ENCODE measurements at regions not wholly inside any gene's neighbourhood (a gene's known extent, or its start where the extent isn't known, plus 50 kb on each side); places are given as distances from the start of the nearest gene placed in this dataset.
"Not testable (repeated sequence)": the region's sequence is repeated elsewhere in the genome, so short reads cannot be mapped to it uniquely, and the experiment has no call there.

DNA sequence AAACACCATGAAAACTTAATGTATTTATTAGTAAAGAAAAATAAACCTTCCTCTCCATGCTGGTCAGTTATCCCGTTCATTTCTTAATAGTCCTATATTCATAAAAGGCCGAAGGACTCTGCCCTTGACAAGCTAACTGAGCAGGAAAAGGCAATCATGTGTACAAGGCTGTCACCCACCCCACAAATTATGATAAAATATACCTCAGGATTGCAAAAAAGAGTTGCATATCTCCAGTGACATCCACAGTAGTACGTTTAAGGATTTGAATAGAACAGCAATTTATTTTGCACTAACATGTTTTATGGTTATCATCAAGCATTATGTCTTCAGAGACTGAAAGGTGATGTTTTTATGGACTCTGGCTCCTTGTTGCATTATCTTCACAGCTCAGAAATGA, 157.6 kb downstream of the FOXB1 start:
- Histone ChIP-seq H3K9me3 (ENCODE audit: control insufficient read depth, low read length) (no peaks in the 10 kb centered on the region), H3K4me3 (ENCODE audit: insufficient read depth, low read depth, low read length, poor library complexity, severe bottlenecking) (no peak overlapping the region), H3K27ac (ENCODE audit: insufficient read depth, low read length, poor library complexity, severe bottlenecking) (no peak overlapping the region), H3K36me3 (ENCODE audit: control insufficient read depth, insufficient read depth, low read length) (no peaks in the 10 kb centered on the region), H3K27me3 (replicated peaks; ENCODE audit: control insufficient read depth, insufficient read depth, low read length, poor library complexity, severe bottlenecking) (no peaks in the 10 kb centered on the region), H3K4me1 (ENCODE audit: control insufficient read depth, insufficient read depth, low read length, poor library complexity, severe bottlenecking) (no peaks in the 10 kb centered on the region)
- no peak for DNase-seq

DNA sequence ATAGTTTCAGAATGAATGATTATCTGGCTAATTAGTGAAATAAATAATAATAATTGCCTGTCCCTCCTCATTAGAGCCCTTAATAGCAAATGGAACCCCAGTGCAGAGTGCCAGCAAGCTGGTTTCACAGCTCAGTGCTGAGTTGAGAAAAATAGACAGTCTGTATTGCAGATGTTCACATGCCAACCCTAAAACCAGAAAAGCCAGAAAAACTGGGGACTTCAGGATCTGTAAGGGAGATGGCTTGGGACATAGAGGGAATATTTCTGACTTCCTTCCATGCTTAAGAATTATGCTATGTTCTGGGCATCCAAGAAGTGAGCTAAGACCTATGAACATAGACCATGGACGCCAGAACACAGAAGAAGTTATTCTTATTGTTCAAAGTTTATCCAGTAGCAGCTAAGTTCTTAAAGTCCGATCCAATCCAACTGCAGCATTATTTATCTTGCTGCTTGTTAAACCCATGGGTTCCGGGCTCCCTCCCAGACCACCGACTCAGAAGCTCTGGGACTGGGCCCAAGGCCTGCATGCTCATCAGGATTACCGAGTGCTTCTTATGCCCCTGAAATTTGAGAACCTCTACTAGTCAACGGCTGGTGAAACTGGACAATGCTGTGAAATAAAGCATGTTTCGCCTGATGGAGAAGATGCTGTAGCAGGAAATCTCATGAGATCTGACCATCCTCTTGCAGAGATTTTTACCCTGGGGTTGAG, 158.3 kb downstream of the FOXB1 start:
- Histone ChIP-seq H3K9me3 (ENCODE audit: control insufficient read depth, low read length) (no peaks in the 10 kb centered on the region), H3K4me3 (ENCODE audit: insufficient read depth, low read depth, low read length, poor library complexity, severe bottlenecking) (no peak overlapping the region), H3K27ac (ENCODE audit: insufficient read depth, low read length, poor library complexity, severe bottlenecking) (no peak overlapping the region), H3K27me3 (replicated peaks; ENCODE audit: control insufficient read depth, insufficient read depth, low read length, poor library complexity, severe bottlenecking) (no peaks in the 10 kb centered on the region), H3K4me1 (ENCODE audit: control insufficient read depth, insufficient read depth, low read length, poor library complexity, severe bottlenecking) (no peaks in the 10 kb centered on the region), H3K36me3 (ENCODE audit: control insufficient read depth, insufficient read depth, low read length) (no peaks in the 10 kb centered on the region)
- DNase-seq = no peak

DNA sequence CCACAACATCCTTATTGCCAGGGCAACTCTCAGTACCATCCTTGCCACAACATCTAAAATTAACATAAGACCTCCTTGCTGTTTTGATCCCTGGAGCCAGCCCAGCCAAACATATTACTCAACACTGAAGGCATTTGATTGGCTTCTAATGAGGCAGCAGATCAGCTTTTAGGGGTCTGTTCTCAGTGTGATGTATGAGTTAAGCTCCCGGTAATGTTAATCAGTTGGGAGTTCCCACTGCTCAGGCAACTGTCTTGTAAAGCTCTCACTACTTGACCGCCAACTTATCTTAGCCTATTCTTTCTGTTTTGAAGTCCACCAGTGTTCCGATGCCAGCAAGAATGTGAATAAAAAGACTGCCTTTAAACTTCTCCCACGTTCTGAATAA, 158.9 kb downstream of the FOXB1 start:
- no peak overlapping the region for H3K27ac ChIP-seq (ENCODE audit: insufficient read depth, low read length, poor library complexity, severe bottlenecking)
- no peak for DNase-seq
- H3K4me1 ChIP-seq (ENCODE audit: control insufficient read depth, insufficient read depth, low read length, poor library complexity, severe bottlenecking) = no peaks in the 10 kb centered on the region
- H3K27me3 ChIP-seq (replicated peaks; ENCODE audit: control insufficient read depth, insufficient read depth, low read length, poor library complexity, severe bottlenecking) = no peaks in the 10 kb centered on the region
- no peaks in the 10 kb centered on the region for H3K9me3 ChIP-seq (ENCODE audit: control insufficient read depth, low read length)
- no peaks in the 10 kb centered on the region for H3K36me3 ChIP-seq (ENCODE audit: control insufficient read depth, insufficient read depth, low read length)
- H3K4me3 ChIP-seq (ENCODE audit: insufficient read depth, low read depth, low read length, poor library complexity, severe bottlenecking) = no peak overlapping the region

DNA sequence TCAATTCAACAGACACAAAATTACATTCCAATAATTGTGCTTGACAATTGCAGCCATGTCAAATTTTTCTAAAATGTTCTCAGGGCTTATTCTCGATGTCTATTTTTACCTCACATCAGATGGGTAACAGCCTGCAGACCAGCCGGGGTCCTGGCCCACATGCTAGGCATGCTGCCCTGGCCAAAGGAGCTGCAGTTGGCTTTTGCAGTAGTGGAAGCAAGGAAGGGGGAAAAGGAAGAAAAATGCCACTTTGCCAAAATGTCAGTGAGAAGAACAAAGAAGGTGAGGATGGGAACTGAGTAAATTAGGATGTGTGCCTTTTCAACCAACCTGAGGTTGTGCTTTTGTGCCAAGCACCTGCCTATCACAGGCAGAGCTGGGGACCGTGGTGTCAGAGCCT, 161.0 kb downstream of the FOXB1 start:
- Histone ChIP-seq H3K27me3 (replicated peaks; ENCODE audit: control insufficient read depth, insufficient read depth, low read length, poor library complexity, severe bottlenecking) (no peaks in the 10 kb centered on the region), H3K4me1 (ENCODE audit: control insufficient read depth, insufficient read depth, low read length, poor library complexity, severe bottlenecking) (no peaks in the 10 kb centered on the region), H3K4me3 (ENCODE audit: insufficient read depth, low read depth, low read length, poor library complexity, severe bottlenecking) (no peak overlapping the region), H3K27ac (ENCODE audit: insufficient read depth, low read length, poor library complexity, severe bottlenecking) (no peak overlapping the region), H3K9me3 (ENCODE audit: control insufficient read depth, low read length) (no peaks in the 10 kb centered on the region), H3K36me3 (ENCODE audit: control insufficient read depth, insufficient read depth, low read length) (no peaks in the 10 kb centered on the region)
- DNase-seq = no peak

DNA sequence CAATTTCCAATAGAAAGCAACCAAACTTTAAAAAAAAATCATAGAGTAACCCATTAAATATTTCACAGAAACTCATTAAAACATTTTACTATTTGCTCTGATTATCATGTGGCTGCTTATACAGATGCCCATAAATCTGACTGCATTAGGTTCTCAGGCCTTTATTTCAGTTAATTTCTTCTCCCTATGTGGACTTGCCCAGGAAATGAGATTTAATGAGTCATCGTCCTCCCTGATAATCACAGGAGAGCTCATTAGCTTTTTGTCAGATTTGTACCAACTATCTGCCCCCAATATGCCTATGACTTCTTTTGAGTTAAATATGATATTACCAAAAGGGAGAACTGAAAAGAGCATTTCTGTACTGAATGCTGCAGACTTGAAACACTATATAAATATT, 168.0 kb downstream of the FOXB1 start:
- H3K4me3 ChIP-seq (ENCODE audit: insufficient read depth, low read depth, low read length, poor library complexity, severe bottlenecking) = no peak overlapping the region

DNA sequence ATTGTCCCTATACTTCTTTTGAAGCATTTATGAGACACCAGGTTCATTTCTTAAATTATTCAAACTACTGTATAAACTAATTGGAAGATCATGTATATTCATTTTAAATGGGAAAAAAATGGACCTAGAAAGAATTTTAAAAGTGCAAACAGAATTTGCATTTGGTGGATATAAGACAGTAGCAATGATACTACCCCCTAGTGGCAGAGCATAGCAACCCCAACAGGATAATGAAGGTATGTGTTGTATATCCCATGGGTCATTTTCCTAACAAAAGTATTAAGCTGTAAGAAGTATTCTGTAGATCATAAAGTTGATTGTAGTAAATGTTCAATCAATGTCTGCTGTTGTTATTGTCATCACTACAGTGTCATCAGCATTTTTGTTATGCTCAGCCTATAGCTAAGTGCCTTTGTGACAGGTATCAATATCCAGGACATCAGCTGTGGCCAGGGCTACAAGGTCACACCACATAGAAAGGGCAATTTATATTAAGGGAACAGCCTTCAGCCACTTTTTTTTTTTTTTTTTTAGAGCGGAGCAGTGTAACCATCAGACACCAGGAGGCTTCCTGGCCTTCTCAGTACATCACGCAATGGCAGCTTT, 175.8 kb downstream of the FOXB1 start:
- Histone ChIP-seq H3K27ac (ENCODE audit: insufficient read depth, low read length, poor library complexity, severe bottlenecking) (no peak overlapping the region), H3K36me3 (ENCODE audit: control insufficient read depth, insufficient read depth, low read length) (no peaks in the 10 kb centered on the region), H3K4me3 (ENCODE audit: insufficient read depth, low read depth, low read length, poor library complexity, severe bottlenecking) (no peak overlapping the region), H3K9me3 (ENCODE audit: control insufficient read depth, low read length) (no peaks in the 10 kb centered on the region), H3K27me3 (replicated peaks; ENCODE audit: control insufficient read depth, insufficient read depth, low read length, poor library complexity, severe bottlenecking) (no peaks in the 10 kb centered on the region), H3K4me1 (ENCODE audit: control insufficient read depth, insufficient read depth, low read length, poor library complexity, severe bottlenecking) (no peaks in the 10 kb centered on the region)
- peak in 1 of 3 donors; percentile 20 for DNase-seq

More for the DNA sequence above, 168.0 kb downstream of the FOXB1 start:
- no peaks in the 10 kb centered on the region for H3K9me3 ChIP-seq (ENCODE audit: control insufficient read depth, low read length)
- DNase-seq = no peak
- H3K27ac ChIP-seq (ENCODE audit: insufficient read depth, low read length, poor library complexity, severe bottlenecking) = no peak overlapping the region
- no peaks in the 10 kb centered on the region for H3K36me3 ChIP-seq (ENCODE audit: control insufficient read depth, insufficient read depth, low read length)
- no peaks in the 10 kb centered on the region for H3K27me3 ChIP-seq (replicated peaks; ENCODE audit: control insufficient read depth, insufficient read depth, low read length, poor library complexity, severe bottlenecking)
- H3K4me1 ChIP-seq (ENCODE audit: control insufficient read depth, insufficient read depth, low read length, poor library complexity, severe bottlenecking) = no peaks in the 10 kb centered on the region

DNA sequence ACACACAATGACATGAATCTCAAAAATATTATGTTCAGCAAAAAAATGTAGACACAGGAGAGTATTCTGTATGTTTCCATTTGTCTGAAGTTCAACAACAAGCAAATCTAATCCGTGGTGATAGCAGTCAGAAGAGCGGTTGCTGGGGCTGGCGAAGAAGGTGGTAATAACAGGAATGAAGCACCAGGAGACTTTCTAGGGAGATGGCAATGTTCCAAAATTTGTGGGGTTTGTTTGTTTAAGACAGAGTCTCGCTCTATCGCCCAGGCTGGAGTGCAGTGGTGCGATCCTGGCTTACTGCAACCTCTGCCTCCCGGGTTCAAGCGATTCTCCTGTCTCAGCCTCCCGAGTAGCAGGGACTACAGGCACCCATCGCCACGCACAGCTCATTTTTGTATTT, 177.8 kb downstream of the FOXB1 start:
- not testable (repeated sequence) for H3K27ac ChIP-seq (ENCODE audit: insufficient read depth, low read length, poor library complexity, severe bottlenecking); H3K27me3 ChIP-seq (replicated peaks; ENCODE audit: control insufficient read depth, insufficient read depth, low read length, poor library complexity, severe bottlenecking); H3K9me3 ChIP-seq (ENCODE audit: control insufficient read depth, low read length); H3K36me3 ChIP-seq (ENCODE audit: control insufficient read depth, insufficient read depth, low read length); H3K4me3 ChIP-seq (ENCODE audit: insufficient read depth, low read depth, low read length, poor library complexity, severe bottlenecking); DNase-seq; H3K4me1 ChIP-seq (ENCODE audit: control insufficient read depth, insufficient read depth, low read length, poor library complexity, severe bottlenecking)

DNA sequence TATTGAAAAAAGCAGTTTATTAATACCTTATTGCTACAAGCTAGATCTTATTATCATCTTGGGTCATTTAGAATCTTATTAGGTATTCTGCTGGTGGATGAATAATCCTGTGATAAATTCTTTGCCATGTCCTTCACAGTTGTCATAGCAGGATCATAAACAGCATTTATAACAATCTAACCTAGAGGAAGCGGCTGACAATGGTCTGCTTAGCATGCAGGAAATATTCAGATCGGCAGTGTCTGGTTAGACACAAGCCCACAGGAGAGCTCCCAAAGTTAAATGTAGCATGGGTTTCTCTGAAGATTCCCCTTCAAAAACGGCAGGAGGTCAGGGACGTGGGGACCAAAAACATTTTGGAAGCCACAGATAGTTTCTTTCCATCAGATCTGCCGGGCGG, 179.3 kb downstream of the FOXB1 start:
- Histone ChIP-seq H3K4me3 (ENCODE audit: insufficient read depth, low read depth, low read length, poor library complexity, severe bottlenecking) (no peak overlapping the region), H3K36me3 (ENCODE audit: control insufficient read depth, insufficient read depth, low read length) (no peaks in the 10 kb centered on the region), H3K27me3 (replicated peaks; ENCODE audit: control insufficient read depth, insufficient read depth, low read length, poor library complexity, severe bottlenecking) (no peaks in the 10 kb centered on the region), H3K27ac (ENCODE audit: insufficient read depth, low read length, poor library complexity, severe bottlenecking) (no peak overlapping the region), H3K4me1 (ENCODE audit: control insufficient read depth, insufficient read depth, low read length, poor library complexity, severe bottlenecking) (no peaks in the 10 kb centered on the region), H3K9me3 (ENCODE audit: control insufficient read depth, low read length) (no peaks in the 10 kb centered on the region)
- DNase-seq = no peak

DNA sequence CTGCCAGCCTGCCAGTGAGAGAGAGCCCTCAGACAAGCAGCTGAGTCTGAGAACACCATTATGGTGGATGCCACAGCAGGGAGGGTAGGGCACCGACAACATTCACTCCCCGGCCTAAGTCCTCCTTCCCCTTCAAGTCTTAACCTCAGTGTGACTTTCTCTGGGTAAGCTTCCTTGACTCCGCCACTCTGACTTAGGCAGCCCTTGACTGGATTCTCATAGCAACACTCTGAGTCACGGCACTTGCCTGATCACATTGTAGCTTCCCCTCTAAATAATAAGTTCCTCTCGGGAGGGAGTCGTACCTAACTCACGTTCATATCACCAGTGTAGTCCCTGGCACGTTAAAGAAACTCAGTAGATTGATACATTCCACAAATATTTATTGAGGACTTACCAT, 180.5 kb downstream of the FOXB1 start:
- no peaks in the 10 kb centered on the region for H3K36me3 ChIP-seq (ENCODE audit: control insufficient read depth, insufficient read depth, low read length)
- DNase-seq = no peak
- H3K4me1 ChIP-seq (ENCODE audit: control insufficient read depth, insufficient read depth, low read length, poor library complexity, severe bottlenecking) = no peaks in the 10 kb centered on the region
- H3K27me3 ChIP-seq (replicated peaks; ENCODE audit: control insufficient read depth, insufficient read depth, low read length, poor library complexity, severe bottlenecking) = peaks cover 2% of the 10 kb centered on the region
- H3K9me3 ChIP-seq (ENCODE audit: control insufficient read depth, low read length) = no peaks in the 10 kb centered on the region
- H3K27ac ChIP-seq (ENCODE audit: insufficient read depth, low read length, poor library complexity, severe bottlenecking) = no peak overlapping the region
- no peak overlapping the region for H3K4me3 ChIP-seq (ENCODE audit: insufficient read depth, low read depth, low read length, poor library complexity, severe bottlenecking)

DNA sequence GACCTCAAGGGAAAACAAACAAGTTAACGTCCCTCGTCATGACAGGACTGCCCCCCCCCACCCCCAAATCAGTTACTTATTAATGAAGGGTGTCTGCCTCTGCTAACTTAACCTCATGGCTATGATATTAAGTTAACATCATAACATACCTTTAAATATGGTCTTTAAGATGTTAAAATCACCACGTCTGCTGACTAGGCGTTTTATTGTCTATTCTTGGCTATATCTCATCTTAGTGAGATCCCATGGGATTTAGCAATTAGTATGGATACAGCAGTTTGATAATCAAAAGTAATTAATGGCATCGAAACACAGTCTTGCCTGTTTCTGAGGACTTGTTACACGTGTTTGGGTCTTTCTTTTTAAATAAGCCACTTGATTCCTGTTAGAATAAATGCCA, 186.9 kb downstream of the FOXB1 start:
- no peak for DNase-seq
- Histone ChIP-seq H3K4me1 (ENCODE audit: control insufficient read depth, insufficient read depth, low read length, poor library complexity, severe bottlenecking) (no peaks in the 10 kb centered on the region), H3K4me3 (ENCODE audit: insufficient read depth, low read depth, low read length, poor library complexity, severe bottlenecking) (no peak overlapping the region), H3K9me3 (ENCODE audit: control insufficient read depth, low read length) (no peaks in the 10 kb centered on the region), H3K36me3 (ENCODE audit: control insufficient read depth, insufficient read depth, low read length) (no peaks in the 10 kb centered on the region), H3K27ac (ENCODE audit: insufficient read depth, low read length, poor library complexity, severe bottlenecking) (no peak overlapping the region), H3K27me3 (replicated peaks; ENCODE audit: control insufficient read depth, insufficient read depth, low read length, poor library complexity, severe bottlenecking) (peaks cover 9% of the 10 kb centered on the region)

All from effector memory CD4-positive, alpha-beta T cell (primary cell).